ENCODE measurements at regions not wholly inside any gene's neighbourhood (a gene's known extent, or its start where the extent isn't known, plus 50 kb on each side); places are given as distances from the start of the nearest gene placed in this dataset.

GRCh38 chr14:59013672-59014298, 174.7 kb upstream of the DAAM1 start:
- no peak for TF ChIP-seq CTCF (IDR thresholded peaks at IDR 0.05)
- no peak for TF ChIP-seq POLR2A (IDR thresholded peaks at IDR 0.05)
